Hepatocyte (in vitro differentiated cells): ENCODE measurements at regions not wholly inside any gene's neighbourhood (a gene's known extent, or its start where the extent isn't known, plus 50 kb on each side); places are given as distances from the start of the nearest gene placed in this dataset.

ENCODE experiments used
- DNase-seq: peaks from one replicate; pipeline ENCODE4 v3.0.0-alpha.2; 2016; ENCODE audit warnings: low spot score
- H2AFZ ChIP-seq: fragments of 200-600 bp; sonication (generic); 2 replicates; pipeline ENCODE4 v1.6.0; 2016; ENCODE audit warnings: antibody characterized with exemption, mild to moderate bottlenecking
- H3K27ac ChIP-seq: fragments of 200-600 bp; sonication (generic); 2 replicates; pipeline ENCODE4 v1.5.1; 2016; ENCODE audit warnings: mild to moderate bottlenecking
- H3K27me3 ChIP-seq: fragments of 200-600 bp; sonication (generic); 2 replicates; pipeline ENCODE4 v1.6.1; 2016
- H3K36me3 ChIP-seq: fragments of 200-600 bp; sonication (generic); replicated peaks from 2 replicates; pipeline ENCODE4 v1.5.1; 2016; ENCODE audit warnings: low read depth; ENCODE audit not compliant: insufficient read depth
- H3K4me1 ChIP-seq: fragments of 200-600 bp; sonication (generic); 2 replicates; pipeline ENCODE4 v1.5.1; 2016; ENCODE audit warnings: mild to moderate bottlenecking, moderate library complexity; ENCODE audit not compliant: insufficient read depth
- H3K4me2 ChIP-seq: fragments of 200-600 bp; sonication (generic); 2 replicates; pipeline ENCODE4 v1.6.0; 2016
- H3K4me3 ChIP-seq: fragments of 200-600 bp; sonication (generic); 2 replicates; pipeline ENCODE4 v1.5.1; 2016; ENCODE audit warnings: mild to moderate bottlenecking
- H3K79me2 ChIP-seq: fragments of 200-600 bp; sonication (generic); 2 replicates; pipeline ENCODE4 v1.6.0; 2017; ENCODE audit warnings: mild to moderate bottlenecking
- H3K9me2 ChIP-seq: fragments of 200-600 bp; sonication (generic); replicated peaks from 2 replicates; pipeline ENCODE4 v1.6.0; 2017; ENCODE audit warnings: mild to moderate bottlenecking; ENCODE audit not compliant: insufficient read depth
- H3K9me3 ChIP-seq: fragments of 200-600 bp; sonication (generic); 2 replicates; pipeline ENCODE4 v1.5.1; 2016; ENCODE audit warnings: low read depth, mild to moderate bottlenecking
- H4K20me1 ChIP-seq: fragments of 200-600 bp; sonication (generic); 2 replicates; pipeline ENCODE4 v1.6.0; 2016; ENCODE audit warnings: mild to moderate bottlenecking; ENCODE audit not compliant: insufficient read depth, poor library complexity, severe bottlenecking
- CTCF ChIP-seq: fragments of 200-600 bp; sonication (generic); IDR thresholded peaks from 2 replicates; pipeline ENCODE4 v1.5.1; 2016; ENCODE audit warnings: antibody characterized with exemption, mild to moderate bottlenecking; ENCODE audit not compliant: poor library complexity
- EZH2 ChIP-seq: fragments of 200-600 bp; sonication (generic); IDR thresholded peaks from 2 replicates; pipeline ENCODE4 v1.6.1; 2016; ENCODE audit warnings: antibody characterized with exemption, mild to moderate bottlenecking, borderline replicate concordance
- EZH2phosphoT487 ChIP-seq: fragments of 200-600 bp; sonication (generic); IDR thresholded peaks from one replicate; pipeline ENCODE4 v1.6.1; 2018; ENCODE audit warnings: antibody characterized with exemption, mild to moderate bottlenecking, low read depth, moderate library complexity; ENCODE audit not compliant: unreplicated experiment, severe bottlenecking
- WGBS: methylation state at CpG from one replicate; pipeline ENCODE4 v1.1.6; 2016; ENCODE audit warnings: low lambda C conversion rate; ENCODE audit errors: missing lambda C conversion rate; 5-methylcytosine and 5-hydroxymethylcytosine counted together

GRCh38 chr5:75952291-75952690, 130.9 kb upstream of the SV2C start:
- TF ChIP-seq CTCF (no peak), EZH2 (no peak), EZH2phosphoT487 (no peak)
- H3K9me3 ChIP-seq, result no peaks in the 10 kb centered on the region
- 42% methylated on average over 1 of the region's 1 CpG for WGBS
- H3K27ac ChIP-seq, result no peak overlapping the region
- no peaks in the 10 kb centered on the region for H3K36me3 ChIP-seq
- H3K9me2 ChIP-seq, result no peaks in the 10 kb centered on the region
- no peaks in the 10 kb centered on the region for H3K4me1 ChIP-seq
- DNase-seq, result no peak
- H3K4me3 ChIP-seq, result no peak overlapping the region
- no peaks in the 10 kb centered on the region for H4K20me1 ChIP-seq
- H3K79me2 ChIP-seq, result no peaks in the 10 kb centered on the region
- H3K4me2 ChIP-seq, result no peak overlapping the region
- no peaks in the 10 kb centered on the region for H3K27me3 ChIP-seq
- no peak overlapping the region for H2AFZ ChIP-seq

GRCh38 chr5:75951716-75952115, 131.5 kb upstream of the SV2C start:
- H3K27ac ChIP-seq, result no peak overlapping the region
- DNase-seq, result no peak
- H3K9me2 ChIP-seq, result no peaks in the 10 kb centered on the region
- no peaks in the 10 kb centered on the region for H4K20me1 ChIP-seq
- no peaks in the 10 kb centered on the region for H3K4me1 ChIP-seq
- H3K9me3 ChIP-seq, result no peaks in the 10 kb centered on the region
- 85% methylated on average over 2 of the region's 2 CpGs for WGBS
- no peaks in the 10 kb centered on the region for H3K79me2 ChIP-seq
- no peak overlapping the region for H3K4me2 ChIP-seq
- H3K36me3 ChIP-seq, result no peaks in the 10 kb centered on the region
- TF ChIP-seq EZH2phosphoT487, result no peak
- TF ChIP-seq CTCF, result no peak
- TF ChIP-seq EZH2, result no peak
- no peak overlapping the region for H3K4me3 ChIP-seq
- no peak overlapping the region for H2AFZ ChIP-seq
- H3K27me3 ChIP-seq, result no peaks in the 10 kb centered on the region

- 69% methylated on average over 1 of the region's 1 CpG for WGBS
Observed at GRCh38 chr5:75951158-75951557, 132.0 kb upstream of the SV2C start.

More at GRCh38 chr5:75951158-75951557, 132.0 kb upstream of the SV2C start:
- TF ChIP-seq EZH2phosphoT487, result no peak
- no peak for TF ChIP-seq EZH2
- no peak for TF ChIP-seq CTCF
- H3K4me1 ChIP-seq, result no peaks in the 10 kb centered on the region
- no peak for DNase-seq
- no peaks in the 10 kb centered on the region for H3K36me3 ChIP-seq
- no peaks in the 10 kb centered on the region for H3K79me2 ChIP-seq
- no peaks in the 10 kb centered on the region for H3K9me2 ChIP-seq
- H3K27ac ChIP-seq, result no peak overlapping the region
- no peaks in the 10 kb centered on the region for H3K9me3 ChIP-seq
- no peak overlapping the region for H3K4me3 ChIP-seq
- H3K27me3 ChIP-seq, result no peaks in the 10 kb centered on the region
- H2AFZ ChIP-seq, result no peak overlapping the region
- no peaks in the 10 kb centered on the region for H4K20me1 ChIP-seq
- H3K4me2 ChIP-seq, result no peak overlapping the region
